ENCODE measurements at regions not wholly inside any gene's neighbourhood (a gene's known extent, or its start where the extent isn't known, plus 50 kb on each side); places are given as distances from the start of the nearest gene placed in this dataset.

DNA sequence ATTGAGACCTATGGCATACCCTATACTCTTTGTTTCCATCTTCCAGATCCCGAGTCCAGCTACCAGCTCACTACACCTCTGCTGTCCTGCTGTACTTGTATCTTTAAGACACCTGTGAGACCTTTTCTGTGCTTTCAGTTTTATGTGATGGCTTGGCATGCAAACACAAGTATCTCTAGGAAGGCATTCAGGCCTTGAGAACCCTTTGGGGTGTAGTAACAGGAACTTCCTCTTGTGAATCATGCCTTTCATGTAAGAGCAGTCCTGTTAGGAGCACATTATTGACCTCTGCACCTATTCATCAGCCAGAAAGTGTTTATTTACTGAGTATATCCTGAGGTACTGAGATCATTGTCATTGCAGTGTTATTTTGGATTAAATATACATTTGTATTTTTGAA is 87.0 kb upstream of the HTR2A start:
- H3K9me1 ChIP-seq (replicated peaks; ENCODE audit: control insufficient read depth, extremely low read depth, insufficient read depth, low read length), result no peaks in the 10 kb centered on the region
- intact Hi-C loops (cut with micrococcal nuclease), result no loop called here
- H4K20me1 ChIP-seq (replicated peaks; ENCODE audit: control insufficient read depth, extremely low read depth, insufficient read depth, low read length), result no peaks in the 10 kb centered on the region
- POLR2A ChIA-PET, result no interaction called here
- FAIRE-seq (no peak), DNase-seq (ENCODE audit: low read depth, low spot score) (no peak)
- CTCF ChIA-PET, result no interaction called here
- H2AFZ ChIP-seq (ENCODE audit: low read depth, low read length), result no peak overlapping the region
- no peak overlapping the region for H3K4me2 ChIP-seq (ENCODE audit: insufficient read depth, low read length)
- TF ChIP-seq, protein P1, sequence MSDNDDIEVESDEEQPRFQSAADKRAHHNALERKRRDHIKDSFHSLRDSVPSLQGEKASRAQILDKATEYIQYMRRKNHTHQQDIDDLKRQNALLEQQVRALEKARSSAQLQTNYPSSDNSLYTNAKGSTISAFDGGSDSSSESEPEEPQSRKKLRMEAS (IDR thresholded peaks at IDR 0.05; ENCODE audit: insufficient read depth, insufficient read length), result no peak
- TF ChIP-seq POLR2A (IDR thresholded peaks at IDR 0.05; ENCODE audit: low read depth, low read length), result no peak
- TF ChIP-seq, protein P2, sequence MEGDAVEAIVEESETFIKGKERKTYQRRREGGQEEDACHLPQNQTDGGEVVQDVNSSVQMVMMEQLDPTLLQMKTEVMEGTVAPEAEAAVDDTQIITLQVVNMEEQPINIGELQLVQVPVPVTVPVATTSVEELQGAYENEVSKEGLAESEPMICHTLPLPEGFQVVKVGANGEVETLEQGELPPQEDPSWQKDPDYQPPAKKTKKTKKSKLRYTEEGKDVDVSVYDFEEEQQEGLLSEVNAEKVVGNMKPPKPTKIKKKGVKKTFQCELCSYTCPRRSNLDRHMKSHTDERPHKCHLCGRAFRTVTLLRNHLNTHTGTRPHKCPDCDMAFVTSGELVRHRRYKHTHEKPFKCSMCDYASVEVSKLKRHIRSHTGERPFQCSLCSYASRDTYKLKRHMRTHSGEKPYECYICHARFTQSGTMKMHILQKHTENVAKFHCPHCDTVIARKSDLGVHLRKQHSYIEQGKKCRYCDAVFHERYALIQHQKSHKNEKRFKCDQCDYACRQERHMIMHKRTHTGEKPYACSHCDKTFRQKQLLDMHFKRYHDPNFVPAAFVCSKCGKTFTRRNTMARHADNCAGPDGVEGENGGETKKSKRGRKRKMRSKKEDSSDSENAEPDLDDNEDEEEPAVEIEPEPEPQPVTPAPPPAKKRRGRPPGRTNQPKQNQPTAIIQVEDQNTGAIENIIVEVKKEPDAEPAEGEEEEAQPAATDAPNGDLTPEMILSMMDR (IDR thresholded peaks at IDR 0.05; ENCODE audit: extremely low read depth in 1 of 2, insufficient read depth in 1 of 2, low read depth in 1 of 2, low read length in 2 of 2), result no peak
- no peak for TF ChIP-seq EZH2 (IDR thresholded peaks at IDR 0.05; ENCODE audit: borderline replicate concordance, low read depth, low read length, severe bottlenecking)
- TF ChIP-seq POLR2AphosphoS5 (IDR thresholded peaks at IDR 0.05; ENCODE audit: insufficient read depth, low read depth, low read length), result no peak
- TF ChIP-seq MYC (IDR thresholded peaks at IDR 0.05; ENCODE audit: low read depth, low read length), result no peak
- no peak for TF ChIP-seq FOS (IDR thresholded peaks at IDR 0.05; ENCODE audit: borderline replicate concordance, insufficient read depth, low read length)
- TF ChIP-seq JUN (IDR thresholded peaks at IDR 0.05; ENCODE audit: borderline replicate concordance, insufficient read depth, insufficient read length, low read depth), result no peak
- no peak for TF ChIP-seq GATA2 (IDR thresholded peaks at IDR 0.05; ENCODE audit: insufficient read depth, insufficient read length, low read depth, low read length)
- dilution Hi-C loops (cut with MboI; ENCODE audit: extremely low pct_ligation_motif_present, low sequenced_read_pairs), result no loop called here
- peaks cover 2% of the 10 kb centered on the region for H3K9me3 ChIP-seq (replicated peaks; ENCODE audit: control insufficient read depth, insufficient read depth, low read length)
- H3K9ac ChIP-seq (replicated peaks; ENCODE audit: extremely low read depth, insufficient read depth, low read length), result no peak overlapping the region
- H3K27ac ChIP-seq (ENCODE audit: insufficient read depth, low read depth, low read length), result no peak overlapping the region
- no TSS peak for BruUV-seq (replicated peaks)
- no peaks in the 10 kb centered on the region for H3K27me3 ChIP-seq (ENCODE audit: control insufficient read depth in 2 of 2, insufficient read depth in 2 of 2, low read length in 2 of 2)
- H3K36me3 ChIP-seq (ENCODE audit: control insufficient read depth in 2 of 2, extremely low read depth in 1 of 2, insufficient read depth in 2 of 2, low read length in 2 of 2), result no peaks in the 10 kb centered on the region
- H3K4me3 ChIP-seq (replicated peaks in 1 of 3; ENCODE audit: insufficient read depth in 1 of 3, low read depth in 1 of 3, low read length in 3 of 3), result no peak overlapping the region
- H3K79me2 ChIP-seq (ENCODE audit: control insufficient read depth, insufficient read depth, low read length), result no peaks in the 10 kb centered on the region
- H3K4me1 ChIP-seq (ENCODE audit: control insufficient read depth, extremely low read depth, insufficient read depth, low read length), result no peaks in the 10 kb centered on the region
